ENCODE measurements at regions not wholly inside any gene's neighbourhood (a gene's known extent, or its start where the extent isn't known, plus 50 kb on each side); places are given as distances from the start of the nearest gene placed in this dataset.
A peak's percentile ranks its signal among the peaks of the same experiment; 100 is the strongest.

DNA sequence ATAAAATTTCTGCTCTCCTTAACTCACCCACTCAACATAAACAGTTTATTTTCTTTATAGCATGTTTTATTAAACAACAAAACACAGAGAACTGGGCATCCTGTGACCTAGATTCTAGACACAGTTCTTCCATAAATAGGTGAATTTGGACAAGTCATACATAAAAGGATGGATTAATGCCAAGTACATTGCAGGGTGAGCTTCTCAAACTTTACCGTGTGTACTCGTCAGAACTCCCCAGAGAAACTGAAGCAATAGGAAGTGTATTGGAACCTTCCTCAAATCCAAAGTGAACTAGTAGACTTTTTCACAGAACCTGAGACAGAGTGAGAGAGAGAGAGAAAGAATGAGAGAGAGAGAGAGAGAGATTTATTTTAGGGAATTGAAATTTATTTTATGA is 139.7 kb downstream of the CD47 start:
- no peaks in the 10 kb centered on the region for H3K9me3 ChIP-seq (ENCODE audit: control insufficient read depth, low read length)
- no peaks in the 10 kb centered on the region for H3K27me3 ChIP-seq (replicated peaks; ENCODE audit: control insufficient read depth, insufficient read depth, low read length)
- H3K36me3 ChIP-seq (ENCODE audit: control insufficient read depth, insufficient read depth, low read length, severe bottlenecking), result no peaks in the 10 kb centered on the region
- H3K4me1 ChIP-seq (ENCODE audit: control insufficient read depth, insufficient read depth, low read length), result peaks cover 7% of the 10 kb centered on the region
- DNase-seq (ENCODE audit: low read depth), result no peak
- no peak overlapping the region for H3K4me3 ChIP-seq (ENCODE audit: low read length)
- no peak overlapping the region for H3K9ac ChIP-seq (ENCODE audit: low read length)

DNA sequence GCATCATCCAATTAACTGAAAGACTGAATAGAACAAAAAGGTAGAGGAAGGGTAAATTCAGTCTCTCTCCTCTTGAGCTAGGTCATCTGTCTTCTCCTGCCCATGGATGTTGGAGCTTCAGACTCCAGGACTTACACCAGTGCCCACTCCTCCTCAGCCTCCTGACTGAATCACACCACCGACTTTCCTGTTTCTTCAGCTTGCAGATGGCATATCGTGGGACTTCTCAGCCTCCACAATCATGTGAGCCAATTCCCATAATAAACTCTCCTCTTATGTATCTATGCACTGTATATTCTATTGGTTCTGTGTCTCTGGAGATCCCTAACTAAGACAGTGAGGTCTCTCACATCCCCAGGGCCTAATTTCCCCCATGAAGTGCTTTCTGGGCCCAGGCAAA is 140.4 kb downstream of the CD47 start:
- Histone ChIP-seq H3K36me3 (ENCODE audit: control insufficient read depth, insufficient read depth, low read length, severe bottlenecking) (no peaks in the 10 kb centered on the region), H3K4me1 (ENCODE audit: control insufficient read depth, insufficient read depth, low read length) (peaks cover 7% of the 10 kb centered on the region), H3K9ac (ENCODE audit: low read length) (no peak overlapping the region), H3K27me3 (replicated peaks; ENCODE audit: control insufficient read depth, insufficient read depth, low read length) (no peaks in the 10 kb centered on the region), H3K4me3 (ENCODE audit: low read length) (no peak overlapping the region), H3K9me3 (ENCODE audit: control insufficient read depth, low read length) (no peaks in the 10 kb centered on the region)
- no peak for DNase-seq (ENCODE audit: low read depth)

DNA sequence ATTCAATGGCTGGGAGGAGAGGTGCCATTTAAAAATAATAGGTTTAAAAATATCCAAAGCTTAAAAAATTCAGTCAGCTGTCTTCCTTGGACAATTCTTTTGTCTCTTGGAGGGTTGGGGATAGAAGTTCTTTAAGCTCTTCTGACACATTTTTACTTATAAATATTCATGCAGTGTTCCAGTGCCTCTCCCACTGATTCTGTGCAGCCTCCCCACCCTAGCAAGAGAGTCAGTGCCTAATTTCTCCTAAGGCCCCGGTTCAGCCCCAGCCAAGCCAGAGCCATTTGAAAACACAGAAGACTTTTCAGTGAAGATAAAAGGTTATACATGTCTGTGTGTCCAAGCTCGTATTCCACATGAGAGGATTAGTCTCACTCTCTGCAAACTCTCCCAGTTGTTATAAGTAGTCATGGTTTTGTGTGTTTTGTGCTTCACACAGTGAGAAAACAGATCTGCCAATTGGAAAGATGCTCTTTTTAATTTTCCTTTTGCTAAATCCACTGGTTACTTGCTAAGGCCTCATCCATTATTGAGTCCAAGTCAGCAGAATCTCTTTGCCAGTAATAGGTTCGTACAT is 141.3 kb downstream of the CD47 start:
- Histone ChIP-seq H3K9ac (ENCODE audit: low read length) (no peak overlapping the region), H3K27me3 (replicated peaks; ENCODE audit: control insufficient read depth, insufficient read depth, low read length) (no peaks in the 10 kb centered on the region), H3K4me1 (ENCODE audit: control insufficient read depth, insufficient read depth, low read length) (peaks cover 10% of the 10 kb centered on the region), H3K36me3 (ENCODE audit: control insufficient read depth, insufficient read depth, low read length, severe bottlenecking) (no peaks in the 10 kb centered on the region), H3K9me3 (ENCODE audit: control insufficient read depth, low read length) (no peaks in the 10 kb centered on the region), H3K4me3 (ENCODE audit: low read length) (no peak overlapping the region)
- DNase-seq (ENCODE audit: low read depth), result no peak

DNA sequence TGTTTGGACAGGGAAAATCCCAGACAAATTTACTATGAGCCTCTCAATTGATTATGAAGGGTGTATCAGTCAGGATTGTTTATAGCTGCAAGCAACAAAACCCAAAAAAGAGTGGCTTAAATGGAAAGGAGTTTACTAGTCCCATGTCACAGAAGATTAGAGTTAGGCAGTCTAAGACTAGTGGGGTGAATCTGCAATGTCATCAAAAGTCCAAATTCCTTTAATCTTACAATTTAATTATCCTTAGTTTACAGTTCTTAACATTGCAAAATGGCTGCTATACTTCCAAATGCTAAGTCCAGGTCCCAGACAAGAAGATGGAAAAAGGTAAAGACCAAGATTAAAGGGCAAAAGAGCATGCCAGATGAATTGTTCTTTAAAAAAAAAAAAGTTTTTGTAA is 143.6 kb downstream of the CD47 start:
- no peaks in the 10 kb centered on the region for H3K36me3 ChIP-seq (ENCODE audit: control insufficient read depth, insufficient read depth, low read length, severe bottlenecking)
- peaks cover 26% of the 10 kb centered on the region for H3K4me1 ChIP-seq (ENCODE audit: control insufficient read depth, insufficient read depth, low read length)
- no peak for DNase-seq (ENCODE audit: low read depth)
- H3K4me3 ChIP-seq (ENCODE audit: low read length), result no peak overlapping the region
- no peak overlapping the region for H3K9ac ChIP-seq (ENCODE audit: low read length)
- H3K27me3 ChIP-seq (replicated peaks; ENCODE audit: control insufficient read depth, insufficient read depth, low read length), result no peaks in the 10 kb centered on the region
- no peaks in the 10 kb centered on the region for H3K9me3 ChIP-seq (ENCODE audit: control insufficient read depth, low read length)

DNA sequence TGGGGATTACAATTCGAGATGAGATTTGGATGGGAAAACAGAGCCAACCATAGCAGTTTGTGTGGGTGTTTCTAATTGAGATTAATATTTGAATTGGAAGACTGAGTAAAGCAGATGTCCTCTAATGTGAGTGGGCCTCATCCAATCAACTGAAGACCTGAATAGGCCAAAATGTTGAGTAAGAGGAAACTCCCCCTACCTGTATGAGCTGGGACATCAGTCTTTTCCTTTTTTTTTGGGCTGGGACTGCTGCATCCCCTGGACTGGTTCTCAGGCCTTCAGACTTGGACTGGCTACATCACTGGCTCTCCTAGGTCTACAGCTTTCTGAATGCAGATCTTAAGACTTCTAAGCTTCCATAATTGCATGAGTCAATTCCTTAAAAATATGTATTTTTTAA is 144.1 kb downstream of the CD47 start:
- no peak for DNase-seq (ENCODE audit: low read depth)
- peaks cover 26% of the 10 kb centered on the region for H3K4me1 ChIP-seq (ENCODE audit: control insufficient read depth, insufficient read depth, low read length)
- H3K36me3 ChIP-seq (ENCODE audit: control insufficient read depth, insufficient read depth, low read length, severe bottlenecking), result no peaks in the 10 kb centered on the region
- no peaks in the 10 kb centered on the region for H3K27me3 ChIP-seq (replicated peaks; ENCODE audit: control insufficient read depth, insufficient read depth, low read length)
- no peaks in the 10 kb centered on the region for H3K9me3 ChIP-seq (ENCODE audit: control insufficient read depth, low read length)
- H3K9ac ChIP-seq (ENCODE audit: low read length), result no peak overlapping the region
- no peak overlapping the region for H3K4me3 ChIP-seq (ENCODE audit: low read length)

DNA sequence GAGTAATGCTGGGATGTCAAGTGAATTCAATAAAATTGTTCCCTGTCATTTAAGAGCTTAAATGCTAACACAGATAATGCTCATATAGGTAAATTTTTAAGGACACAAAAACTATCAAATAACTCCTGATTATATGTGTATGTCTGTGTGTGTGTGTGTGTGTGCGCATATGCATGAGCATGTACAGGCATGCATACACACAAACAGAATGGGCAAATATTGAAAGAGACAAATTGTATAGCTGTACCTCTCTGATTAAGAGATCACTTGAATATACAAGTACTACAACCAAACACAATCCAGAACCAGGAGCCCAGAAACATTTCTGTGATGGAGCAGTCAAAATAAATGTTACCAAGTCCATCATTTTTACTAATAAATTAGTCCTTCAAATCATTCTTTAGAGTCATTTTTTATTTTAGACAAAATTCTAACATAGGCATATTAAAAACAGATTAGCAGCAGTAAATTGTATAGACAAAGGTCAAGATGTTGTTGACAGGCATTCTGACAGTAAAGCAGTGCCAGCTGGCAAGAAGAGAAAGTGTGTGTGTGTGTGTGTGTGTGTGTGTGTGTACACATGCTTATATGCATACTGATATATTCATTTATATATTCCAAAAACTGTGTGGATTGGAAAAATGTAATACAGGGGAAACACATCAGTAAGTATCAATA is 145.3 kb downstream of the CD47 start:
- no peak overlapping the region for H3K4me3 ChIP-seq (ENCODE audit: low read length)
- no peak for DNase-seq (ENCODE audit: low read depth)
- H3K9me3 ChIP-seq (ENCODE audit: control insufficient read depth, low read length), result no peaks in the 10 kb centered on the region
- no peak overlapping the region for H3K9ac ChIP-seq (ENCODE audit: low read length)
- H3K4me1 ChIP-seq (ENCODE audit: control insufficient read depth, insufficient read depth, low read length), result peaks cover 19% of the 10 kb centered on the region
- no peaks in the 10 kb centered on the region for H3K27me3 ChIP-seq (replicated peaks; ENCODE audit: control insufficient read depth, insufficient read depth, low read length)
- H3K36me3 ChIP-seq (ENCODE audit: control insufficient read depth, insufficient read depth, low read length, severe bottlenecking), result no peaks in the 10 kb centered on the region

DNA sequence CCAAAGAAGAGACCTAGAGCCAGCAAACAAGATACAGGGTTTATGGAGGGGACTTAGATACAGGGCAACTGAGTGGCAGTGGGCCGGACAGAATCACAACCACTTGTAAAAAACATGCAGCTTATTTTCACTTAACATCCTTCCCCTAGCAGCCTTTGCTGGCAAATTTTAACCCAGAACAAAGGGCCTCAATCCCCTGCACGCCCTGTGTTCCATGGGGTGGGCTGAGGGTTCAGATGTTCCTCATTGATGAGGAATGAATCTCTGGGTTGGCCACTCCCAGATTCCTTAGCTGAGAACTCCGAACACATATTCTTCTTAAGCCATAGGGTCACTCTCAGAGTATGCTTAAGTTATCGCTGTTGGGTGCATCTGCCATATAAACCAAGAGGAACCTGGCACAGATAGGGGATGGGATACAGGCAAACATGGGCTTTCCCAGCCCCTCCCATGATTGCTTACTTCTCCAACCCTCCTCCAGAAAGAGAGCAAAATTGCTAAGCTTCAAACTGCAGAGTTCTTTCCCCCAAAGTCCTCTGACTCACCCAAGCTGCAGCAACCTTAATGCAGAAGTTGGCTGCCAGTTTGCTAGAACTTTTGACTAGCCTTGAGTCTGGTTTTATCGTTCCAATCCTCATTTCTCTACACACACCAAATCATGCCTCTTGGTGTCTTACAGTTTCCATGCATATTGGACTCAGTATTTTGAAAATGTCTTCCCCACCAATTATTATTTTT is 146.9 kb downstream of the CD47 start:
- H3K27me3 ChIP-seq (replicated peaks; ENCODE audit: control insufficient read depth, insufficient read depth, low read length), result no peaks in the 10 kb centered on the region
- DNase-seq (ENCODE audit: low read depth), result peak; percentile 52
- H3K36me3 ChIP-seq (ENCODE audit: control insufficient read depth, insufficient read depth, low read length, severe bottlenecking), result no peaks in the 10 kb centered on the region
- peak overlapping the region; percentile 6 for H3K9ac ChIP-seq (ENCODE audit: low read length)
- peaks cover 19% of the 10 kb centered on the region for H3K4me1 ChIP-seq (ENCODE audit: control insufficient read depth, insufficient read depth, low read length)
- peak overlapping the region; percentile 51 for H3K4me3 ChIP-seq (ENCODE audit: low read length)
- no peaks in the 10 kb centered on the region for H3K9me3 ChIP-seq (ENCODE audit: control insufficient read depth, low read length)

DNA sequence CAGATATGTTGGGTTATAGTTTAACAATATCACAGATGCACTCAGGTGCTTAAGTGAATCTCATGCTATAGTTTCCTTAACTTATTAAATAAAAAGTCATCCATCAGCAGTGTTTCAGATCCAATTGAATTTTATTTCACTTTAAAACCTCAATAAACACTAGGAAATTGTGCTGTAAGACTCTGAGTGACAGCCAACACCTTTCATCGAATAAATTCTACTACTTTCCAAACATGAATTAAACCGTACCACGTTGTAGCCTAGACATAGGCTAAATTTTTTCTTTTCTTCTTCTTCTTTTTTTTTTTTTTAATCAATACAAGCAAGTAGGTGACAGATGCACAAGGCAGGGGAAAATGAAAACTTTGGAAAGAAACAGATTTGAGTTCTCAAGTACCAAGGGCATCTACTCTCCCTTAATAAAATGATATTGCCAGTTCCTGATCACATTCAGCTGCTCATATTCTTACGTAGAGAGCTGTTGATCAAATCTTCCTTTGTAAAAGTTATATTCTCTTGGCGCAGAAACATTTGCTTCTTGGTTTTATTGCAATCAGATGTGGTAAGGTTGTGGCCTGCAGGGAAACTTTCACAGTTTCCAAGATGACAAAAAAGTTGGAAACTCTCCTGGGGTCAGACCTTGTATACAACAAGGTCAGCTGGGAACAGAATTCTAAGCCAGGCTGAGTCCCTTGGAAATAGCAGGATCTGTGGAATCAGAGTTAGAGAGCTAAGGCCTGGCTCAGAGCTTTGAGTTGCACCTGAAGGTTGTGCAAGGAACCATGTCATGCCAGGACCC is 147.7 kb downstream of the CD47 start:
- Histone ChIP-seq H3K4me3 (ENCODE audit: low read length) (peak overlapping the region; percentile 51), H3K27me3 (replicated peaks; ENCODE audit: control insufficient read depth, insufficient read depth, low read length) (no peaks in the 10 kb centered on the region), H3K9me3 (ENCODE audit: control insufficient read depth, low read length) (no peaks in the 10 kb centered on the region), H3K36me3 (ENCODE audit: control insufficient read depth, insufficient read depth, low read length, severe bottlenecking) (no peaks in the 10 kb centered on the region), H3K9ac (ENCODE audit: low read length) (peak overlapping the region; percentile 6), H3K4me1 (ENCODE audit: control insufficient read depth, insufficient read depth, low read length) (peaks cover 23% of the 10 kb centered on the region)
- DNase-seq (ENCODE audit: low read depth), result no peak

DNA sequence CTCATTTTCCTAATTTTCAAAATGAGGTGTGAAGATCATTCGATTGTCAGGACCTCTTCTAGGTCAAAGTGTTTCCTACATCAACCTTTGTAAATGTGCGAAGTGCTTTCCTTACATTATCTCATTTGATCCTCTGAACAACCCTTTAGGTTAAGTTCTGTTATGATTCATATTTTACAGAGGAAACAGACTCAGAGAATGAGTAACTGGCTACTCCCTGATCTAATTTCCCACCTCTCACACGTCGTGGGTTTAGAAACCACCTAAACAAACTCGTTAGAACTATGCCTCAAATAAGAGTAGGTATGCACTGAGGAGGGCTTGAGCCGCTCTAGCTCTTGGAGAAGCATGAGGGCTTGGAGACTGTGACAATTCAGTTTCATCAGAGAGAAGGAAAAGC is 148.6 kb downstream of the CD47 start:
- no peak overlapping the region for H3K4me3 ChIP-seq (ENCODE audit: low read length)
- H3K9ac ChIP-seq (ENCODE audit: low read length), result no peak overlapping the region
- no peaks in the 10 kb centered on the region for H3K27me3 ChIP-seq (replicated peaks; ENCODE audit: control insufficient read depth, insufficient read depth, low read length)
- no peak for DNase-seq (ENCODE audit: low read depth)
- H3K4me1 ChIP-seq (ENCODE audit: control insufficient read depth, insufficient read depth, low read length), result peaks cover 26% of the 10 kb centered on the region
- no peaks in the 10 kb centered on the region for H3K9me3 ChIP-seq (ENCODE audit: control insufficient read depth, low read length)
- H3K36me3 ChIP-seq (ENCODE audit: control insufficient read depth, insufficient read depth, low read length, severe bottlenecking), result no peaks in the 10 kb centered on the region

DNA sequence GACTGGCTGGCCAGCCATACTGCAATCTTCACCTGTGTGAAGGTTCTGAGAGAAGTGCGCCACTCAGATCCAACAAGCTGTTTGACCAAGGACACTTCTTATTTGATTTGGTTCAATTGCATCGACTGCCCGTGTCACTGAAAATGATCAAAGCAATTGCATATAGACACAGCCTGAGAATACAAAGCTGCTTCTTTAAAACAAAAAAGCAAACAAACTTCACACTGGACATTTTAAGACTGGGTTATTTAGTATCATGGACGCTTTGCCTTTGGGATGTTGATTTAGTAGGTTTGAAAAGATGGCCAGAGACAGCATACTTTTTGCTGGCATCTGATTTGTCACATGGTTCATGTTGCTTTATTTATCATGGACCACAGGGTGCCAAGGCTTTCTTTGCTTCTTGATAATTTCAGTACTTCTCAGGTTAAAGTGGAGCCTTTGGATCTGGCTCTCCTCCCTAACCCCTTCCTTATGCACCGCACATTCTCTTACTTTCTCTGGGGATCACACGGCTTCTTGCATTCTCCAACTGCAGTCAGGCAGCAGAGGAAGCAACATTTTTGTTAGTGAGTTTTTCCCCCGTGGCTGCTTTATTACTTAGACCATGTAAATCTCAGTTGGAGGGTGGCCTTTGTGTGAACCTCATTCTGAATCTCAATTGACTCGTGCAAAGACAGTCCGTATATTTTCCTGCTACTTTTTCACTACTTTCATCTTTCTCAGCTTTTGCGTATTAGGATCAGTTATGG is 151.0 kb downstream of the CD47 start:
- no peaks in the 10 kb centered on the region for H3K9me3 ChIP-seq (ENCODE audit: control insufficient read depth, low read length)
- H3K27me3 ChIP-seq (replicated peaks; ENCODE audit: control insufficient read depth, insufficient read depth, low read length), result no peaks in the 10 kb centered on the region
- peaks cover 26% of the 10 kb centered on the region for H3K4me1 ChIP-seq (ENCODE audit: control insufficient read depth, insufficient read depth, low read length)
- DNase-seq (ENCODE audit: low read depth), result no peak
- H3K9ac ChIP-seq (ENCODE audit: low read length), result no peak overlapping the region
- no peak overlapping the region for H3K4me3 ChIP-seq (ENCODE audit: low read length)
- H3K36me3 ChIP-seq (ENCODE audit: control insufficient read depth, insufficient read depth, low read length, severe bottlenecking), result no peaks in the 10 kb centered on the region

Data from adipocyte (in vitro differentiated cells).